ENCODE measurements at regions not wholly inside any gene's neighbourhood (a gene's known extent, or its start where the extent isn't known, plus 50 kb on each side); places are given as distances from the start of the nearest gene placed in this dataset.

DNA sequence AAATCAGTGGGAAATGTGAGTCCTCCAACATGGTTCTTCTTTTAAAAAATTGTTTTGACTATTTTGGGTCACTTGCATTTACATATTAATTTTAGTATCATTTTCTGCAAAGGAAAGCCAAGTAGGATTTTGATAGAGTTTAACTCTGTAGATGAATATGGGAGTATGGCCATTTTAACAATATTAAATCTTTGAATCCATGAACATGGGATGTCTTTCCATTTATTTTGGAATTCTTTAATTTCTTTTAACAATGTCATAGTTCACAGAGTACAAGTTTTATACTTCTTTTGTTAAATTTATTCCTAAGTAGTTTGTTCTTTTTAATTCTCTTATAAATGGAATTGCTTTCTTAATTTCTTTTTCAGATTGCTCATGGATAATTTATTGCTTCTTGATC is 56.5 kb upstream of the ARMC2 start:
- TF ChIP-seq, protein P1, sequence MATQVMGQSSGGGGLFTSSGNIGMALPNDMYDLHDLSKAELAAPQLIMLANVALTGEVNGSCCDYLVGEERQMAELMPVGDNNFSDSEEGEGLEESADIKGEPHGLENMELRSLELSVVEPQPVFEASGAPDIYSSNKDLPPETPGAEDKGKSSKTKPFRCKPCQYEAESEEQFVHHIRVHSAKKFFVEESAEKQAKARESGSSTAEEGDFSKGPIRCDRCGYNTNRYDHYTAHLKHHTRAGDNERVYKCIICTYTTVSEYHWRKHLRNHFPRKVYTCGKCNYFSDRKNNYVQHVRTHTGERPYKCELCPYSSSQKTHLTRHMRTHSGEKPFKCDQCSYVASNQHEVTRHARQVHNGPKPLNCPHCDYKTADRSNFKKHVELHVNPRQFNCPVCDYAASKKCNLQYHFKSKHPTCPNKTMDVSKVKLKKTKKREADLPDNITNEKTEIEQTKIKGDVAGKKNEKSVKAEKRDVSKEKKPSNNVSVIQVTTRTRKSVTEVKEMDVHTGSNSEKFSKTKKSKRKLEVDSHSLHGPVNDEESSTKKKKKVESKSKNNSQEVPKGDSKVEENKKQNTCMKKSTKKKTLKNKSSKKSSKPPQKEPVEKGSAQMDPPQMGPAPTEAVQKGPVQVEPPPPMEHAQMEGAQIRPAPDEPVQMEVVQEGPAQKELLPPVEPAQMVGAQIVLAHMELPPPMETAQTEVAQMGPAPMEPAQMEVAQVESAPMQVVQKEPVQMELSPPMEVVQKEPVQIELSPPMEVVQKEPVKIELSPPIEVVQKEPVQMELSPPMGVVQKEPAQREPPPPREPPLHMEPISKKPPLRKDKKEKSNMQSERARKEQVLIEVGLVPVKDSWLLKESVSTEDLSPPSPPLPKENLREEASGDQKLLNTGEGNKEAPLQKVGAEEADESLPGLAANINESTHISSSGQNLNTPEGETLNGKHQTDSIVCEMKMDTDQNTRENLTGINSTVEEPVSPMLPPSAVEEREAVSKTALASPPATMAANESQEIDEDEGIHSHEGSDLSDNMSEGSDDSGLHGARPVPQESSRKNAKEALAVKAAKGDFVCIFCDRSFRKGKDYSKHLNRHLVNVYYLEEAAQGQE (IDR thresholded peaks at IDR 0.05; ENCODE audit: low read depth), result no peak
- no peak for TF ChIP-seq NFIC (IDR thresholded peaks at IDR 0.05)
- no peak for TF ChIP-seq FOXM1 (IDR thresholded peaks at IDR 0.05; ENCODE audit: borderline replicate concordance, low read depth)
- TF ChIP-seq, protein P2, sequence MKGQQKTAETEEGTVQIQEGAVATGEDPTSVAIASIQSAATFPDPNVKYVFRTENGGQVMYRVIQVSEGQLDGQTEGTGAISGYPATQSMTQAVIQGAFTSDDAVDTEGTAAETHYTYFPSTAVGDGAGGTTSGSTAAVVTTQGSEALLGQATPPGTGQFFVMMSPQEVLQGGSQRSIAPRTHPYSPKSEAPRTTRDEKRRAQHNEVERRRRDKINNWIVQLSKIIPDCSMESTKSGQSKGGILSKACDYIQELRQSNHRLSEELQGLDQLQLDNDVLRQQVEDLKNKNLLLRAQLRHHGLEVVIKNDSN (IDR thresholded peaks at IDR 0.05), result no peak
- no peak for TF ChIP-seq EP300 (IDR thresholded peaks at IDR 0.05; ENCODE audit: borderline replicate concordance)
- TF ChIP-seq, protein P3, sequence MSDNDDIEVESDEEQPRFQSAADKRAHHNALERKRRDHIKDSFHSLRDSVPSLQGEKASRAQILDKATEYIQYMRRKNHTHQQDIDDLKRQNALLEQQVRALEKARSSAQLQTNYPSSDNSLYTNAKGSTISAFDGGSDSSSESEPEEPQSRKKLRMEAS (IDR thresholded peaks at IDR 0.05), result no peak
- no peak for TF ChIP-seq RAD21 (IDR thresholded peaks at IDR 0.05; ENCODE audit: low read depth)

Measured in Ishikawa (cell line).